GM19328 (cell line): ENCODE measurements at regions not wholly inside any gene's neighbourhood (a gene's known extent, or its start where the extent isn't known, plus 50 kb on each side); places are given as distances from the start of the nearest gene placed in this dataset.
"Not testable (repeated sequence)": the region's sequence is repeated elsewhere in the genome, so short reads cannot be mapped to it uniquely, and the experiment has no call there.

Experiments
- ATAC-seq: cut with Tn5 transposase; IDR thresholded peaks from one replicate; pipeline ENCODE4 v1.9.1; 2021; ENCODE audit warnings: mild to moderate bottlenecking, moderate library complexity; ENCODE audit not compliant: unreplicated experiment

GRCh38 chr13:97856304-97856675 is 97.2 kb upstream of the IPO5 start:
- ATAC-seq, result no peak

GRCh38 chr13:97858161-97858560 is 95.3 kb upstream of the IPO5 start:
- ATAC-seq, result no peak

- no peak for ATAC-seq
These were observed 87.1 kb upstream of the IPO5 start for GRCh38 chr13:97866346-97866745.

- no peak for ATAC-seq
These were observed 86.7 kb upstream of the IPO5 start for GRCh38 chr13:97866751-97867150.

- ATAC-seq, result no peak
These were observed 80.1 kb upstream of the IPO5 start for GRCh38 chr13:97873398-97873797.

GRCh38 chr13:97875218-97875617 is 78.3 kb upstream of the IPO5 start:
- no peak for ATAC-seq

- no peak for ATAC-seq
These were observed 77.6 kb upstream of the IPO5 start for GRCh38 chr13:97875911-97876310.

- no peak for ATAC-seq
These were observed 74.8 kb upstream of the IPO5 start for GRCh38 chr13:97878431-97879375.

GRCh38 chr13:97879646-97880310 is 73.7 kb upstream of the IPO5 start:
- no peak for ATAC-seq

GRCh38 chr13:97880311-97880675 is 73.2 kb upstream of the IPO5 start:
- no peak for ATAC-seq

GRCh38 chr13:97881556-97881955 is 71.9 kb upstream of the IPO5 start:
- no peak for ATAC-seq

GRCh38 chr13:97883396-97883795 is 70.1 kb upstream of the IPO5 start:
- ATAC-seq, result no peak

- ATAC-seq, result no peak
These were observed 68.6 kb upstream of the IPO5 start for GRCh38 chr13:97884707-97885468.

GRCh38 chr13:97885641-97886040 is 67.8 kb upstream of the IPO5 start:
- ATAC-seq, result no peak

- no peak for ATAC-seq
These were observed 63.7 kb upstream of the IPO5 start for GRCh38 chr13:97889803-97890202.

GRCh38 chr13:97890573-97890972 is 62.9 kb upstream of the IPO5 start:
- no peak for ATAC-seq

- not testable (repeated sequence) for ATAC-seq
These were observed 61.5 kb upstream of the IPO5 start for GRCh38 chr13:97891964-97892363.

GRCh38 chr13:97892717-97893116 is 60.8 kb upstream of the IPO5 start:
- ATAC-seq, result no peak

- no peak for ATAC-seq
These were observed 58.1 kb upstream of the IPO5 start for GRCh38 chr13:97895383-97895782.

GRCh38 chr13:97896446-97896845 is 57.0 kb upstream of the IPO5 start:
- no peak for ATAC-seq

GRCh38 chr13:97901716-97902115 is 51.8 kb upstream of the IPO5 start:
- ATAC-seq, result no peak
